Calu3 (cell line): ENCODE measurements at regions not wholly inside any gene's neighbourhood (a gene's known extent, or its start where the extent isn't known, plus 50 kb on each side); places are given as distances from the start of the nearest gene placed in this dataset.

ENCODE experiments used
- BruUV-seq: library from RNA; stranded (reverse); fragments of 400-500 nt; replicated peaks from 2 replicates; lab custom pipeline; 2021; lab: Mats Ljungman, UMichigan
- CTCF ChIA-PET: fragments of 300-600 bp; sonication (Branson Sonifier 250); formaldehyde crosslinking; loops from one replicate; lab custom pipeline; 2022; ENCODE audit warnings: antibody characterized with exemption; lab: Charles Lee
- DNase-seq: peaks from one replicate; pipeline ENCODE4 v3.0.0; 2022
- H3K27ac Mint-ChIP-seq: one replicate; pipeline ENCODE4 v1.8.0; 2022; ENCODE audit warnings: mixed read lengths; ENCODE audit not compliant: unreplicated experiment
- H3K27me3 Mint-ChIP-seq: one replicate; pipeline ENCODE4 v1.8.0; 2022; ENCODE audit warnings: mixed read lengths; ENCODE audit not compliant: unreplicated experiment
- H3K36me3 Mint-ChIP-seq: one replicate; pipeline ENCODE4 v1.8.0; 2022; ENCODE audit warnings: mild to moderate bottlenecking, moderate library complexity, mixed read lengths; ENCODE audit not compliant: insufficient read depth, unreplicated experiment
- H3K4me1 Mint-ChIP-seq: one replicate; pipeline ENCODE4 v1.8.0; 2022; ENCODE audit warnings: mild to moderate bottlenecking, low read depth, mixed read lengths; ENCODE audit not compliant: unreplicated experiment
- H3K4me3 Mint-ChIP-seq: one replicate; pipeline ENCODE4 v1.8.0; 2022; ENCODE audit warnings: mild to moderate bottlenecking, low read depth, moderate library complexity, mixed read lengths; ENCODE audit not compliant: unreplicated experiment
- H3K9me3 Mint-ChIP-seq: one replicate; pipeline ENCODE4 v1.8.0; 2022; ENCODE audit warnings: low read depth, mixed read lengths; ENCODE audit not compliant: unreplicated experiment
- CTCF ChIP-seq: fragments of 200-600 bp; IDR thresholded peaks from one replicate; pipeline ENCODE4 v1.8.0; 2022; ENCODE audit warnings: antibody characterized with exemption; ENCODE audit not compliant: unreplicated experiment
- intact Hi-C: fragments of 100-400 bp; cut with micrococcal nuclease; formaldehyde crosslinking; loops from one replicate; pipeline ENCODE4 v1.10.0; 2022; ENCODE audit not compliant: unreplicated experiment

- no peak for DNase-seq
Measured at GRCh38 chr2:125070726-125071505, 1045.8 kb downstream of the CNTNAP5 start.

GRCh38 chr2:125073440-125073839 is 1048.4 kb downstream of the CNTNAP5 start:
- no peak for TF ChIP-seq CTCF
- DNase-seq = no peak
- CTCF ChIA-PET = no interaction called here
- Mint-ChIP-seq H3K36me3 (no peaks in the 10 kb centered on the region), H3K27ac (no peak overlapping the region), H3K4me1 (no peaks in the 10 kb centered on the region), H3K4me3 (no peak overlapping the region), H3K27me3 (no peaks in the 10 kb centered on the region), H3K9me3 (no peaks in the 10 kb centered on the region)
- intact Hi-C loops = no loop called here
- no TSS peak for BruUV-seq

More at GRCh38 chr2:125070726-125071505, 1045.8 kb downstream of the CNTNAP5 start:
- CTCF ChIA-PET = no interaction called here
- Mint-ChIP-seq H3K36me3 (no peaks in the 10 kb centered on the region), H3K9me3 (peaks cover 2% of the 10 kb centered on the region), H3K27me3 (no peaks in the 10 kb centered on the region), H3K27ac (no peak overlapping the region), H3K4me1 (no peaks in the 10 kb centered on the region), H3K4me3 (no peak overlapping the region)
- intact Hi-C loops = no loop called here
- TF ChIP-seq CTCF = no peak
- BruUV-seq = no TSS peak

- H3K36me3 Mint-ChIP-seq = no peaks in the 10 kb centered on the region
- H3K27ac Mint-ChIP-seq = no peak overlapping the region
- H3K9me3 Mint-ChIP-seq = peaks cover 27% of the 10 kb centered on the region
- no TSS peak for BruUV-seq
- TF ChIP-seq CTCF = no peak
- no peaks in the 10 kb centered on the region for H3K27me3 Mint-ChIP-seq
- DNase-seq = no peak
- H3K4me1 Mint-ChIP-seq = no peaks in the 10 kb centered on the region
- intact Hi-C loops = no loop called here
- CTCF ChIA-PET = no interaction called here
- H3K4me3 Mint-ChIP-seq = no peak overlapping the region
Measured at GRCh38 chr2:125085904-125086303, 1060.8 kb downstream of the CNTNAP5 start.

- no peak for DNase-seq
- TF ChIP-seq CTCF = no peak
- intact Hi-C loops = no loop called here
- no TSS peak for BruUV-seq
- no peaks in the 10 kb centered on the region for H3K4me1 Mint-ChIP-seq
- no peaks in the 10 kb centered on the region for H3K27me3 Mint-ChIP-seq
- H3K4me3 Mint-ChIP-seq = no peak overlapping the region
- H3K9me3 Mint-ChIP-seq = peaks cover 30% of the 10 kb centered on the region
- CTCF ChIA-PET = no interaction called here
- no peaks in the 10 kb centered on the region for H3K36me3 Mint-ChIP-seq
- H3K27ac Mint-ChIP-seq = no peak overlapping the region
Measured at GRCh38 chr2:125086313-125087184, 1061.5 kb downstream of the CNTNAP5 start.
